HG02870 (cell line): ENCODE measurements at regions not wholly inside any gene's neighbourhood (a gene's known extent, or its start where the extent isn't known, plus 50 kb on each side); places are given as distances from the start of the nearest gene placed in this dataset.
A peak's percentile ranks its signal among the peaks of the same experiment; 100 is the strongest.

Source experiments
- ATAC-seq: cut with Tn5 transposase; IDR thresholded peaks from one replicate; pipeline ENCODE4 v1.9.1; 2021; ENCODE audit warnings: mild to moderate bottlenecking, moderate library complexity; ENCODE audit not compliant: unreplicated experiment

- no peak for ATAC-seq
Observed at GRCh38 chr1:232484856-232485255, 145.1 kb downstream of the SIPA1L2 start.

GRCh38 chr1:232483826-232484225 is 146.1 kb downstream of the SIPA1L2 start:
- ATAC-seq = no peak

GRCh38 chr1:232481091-232481490 is 148.8 kb downstream of the SIPA1L2 start:
- ATAC-seq = no peak

GRCh38 chr1:232477728-232478127 is 152.2 kb downstream of the SIPA1L2 start:
- no peak for ATAC-seq

GRCh38 chr1:232476538-232476950 is 153.4 kb downstream of the SIPA1L2 start:
- no peak for ATAC-seq

GRCh38 chr1:232474826-232475225 is 155.1 kb downstream of the SIPA1L2 start:
- no peak for ATAC-seq

GRCh38 chr1:232473900-232474299 is 156.0 kb downstream of the SIPA1L2 start:
- ATAC-seq = no peak

GRCh38 chr1:232473324-232473723 is 156.6 kb downstream of the SIPA1L2 start:
- no peak for ATAC-seq

GRCh38 chr1:232472485-232473041 is 157.4 kb downstream of the SIPA1L2 start:
- no peak for ATAC-seq

- ATAC-seq = no peak
Observed at GRCh38 chr1:232471250-232471649, 158.7 kb downstream of the SIPA1L2 start.

GRCh38 chr1:232470711-232471110 is 159.2 kb downstream of the SIPA1L2 start:
- no peak for ATAC-seq

- ATAC-seq = no peak
Observed at GRCh38 chr1:232468249-232468648, 161.7 kb downstream of the SIPA1L2 start.

- no peak for ATAC-seq
Observed at GRCh38 chr1:232467073-232467760, 162.7 kb downstream of the SIPA1L2 start.

GRCh38 chr1:232464325-232464724 is 165.6 kb downstream of the SIPA1L2 start:
- no peak for ATAC-seq

- ATAC-seq = no peak
Observed at GRCh38 chr1:232463225-232463624, 166.7 kb downstream of the SIPA1L2 start.

- no peak for ATAC-seq
Observed at GRCh38 chr1:232462213-232462612, 167.7 kb downstream of the SIPA1L2 start.

GRCh38 chr1:232459826-232460225 is 170.1 kb downstream of the SIPA1L2 start:
- no peak for ATAC-seq

GRCh38 chr1:232459087-232459486 is 170.8 kb downstream of the SIPA1L2 start:
- no peak for ATAC-seq

GRCh38 chr1:232457595-232457994 is 172.3 kb downstream of the SIPA1L2 start:
- ATAC-seq = peak; percentile 91

- ATAC-seq = no peak
Observed at GRCh38 chr1:232456714-232457113, 173.2 kb downstream of the SIPA1L2 start.

- no peak for ATAC-seq
Observed at GRCh38 chr1:232454227-232454886, 175.6 kb downstream of the SIPA1L2 start.

GRCh38 chr1:232452736-232453440 is 177.0 kb downstream of the SIPA1L2 start:
- ATAC-seq = no peak
